ENCODE measurements at regions not wholly inside any gene's neighbourhood (a gene's known extent, or its start where the extent isn't known, plus 50 kb on each side); places are given as distances from the start of the nearest gene placed in this dataset.
"Not testable (repeated sequence)": the region's sequence is repeated elsewhere in the genome, so short reads cannot be mapped to it uniquely, and the experiment has no call there.

- no peak for DNase-seq (ENCODE audit: low spot score)
- H3K27me3 Mint-ChIP-seq (ENCODE audit: low read depth) = no peaks in the 10 kb centered on the region
- no peak overlapping the region for H3K27ac Mint-ChIP-seq
- no peaks in the 10 kb centered on the region for H3K4me1 Mint-ChIP-seq (ENCODE audit: low read depth)
- no peaks in the 10 kb centered on the region for H3K9me3 Mint-ChIP-seq
- no peaks in the 10 kb centered on the region for H3K36me3 Mint-ChIP-seq (ENCODE audit: low read depth)
- no peak overlapping the region for H3K4me3 Mint-ChIP-seq
Measured at GRCh38 chr12:24537083-24537860, 411.6 kb downstream of the BCAT1 start.

GRCh38 chr12:24535334-24536069 lies 413.4 kb downstream of the BCAT1 start:
- Mint-ChIP-seq H3K4me1 (ENCODE audit: low read depth) (no peaks in the 10 kb centered on the region), H3K27me3 (ENCODE audit: low read depth) (no peaks in the 10 kb centered on the region), H3K36me3 (ENCODE audit: low read depth) (no peaks in the 10 kb centered on the region), H3K27ac (no peak overlapping the region), H3K9me3 (no peaks in the 10 kb centered on the region), H3K4me3 (no peak overlapping the region)
- no peak for DNase-seq (ENCODE audit: low spot score)

GRCh38 chr12:24534622-24535021 lies 414.3 kb downstream of the BCAT1 start:
- DNase-seq (ENCODE audit: low spot score) = no peak
- no peaks in the 10 kb centered on the region for H3K4me1 Mint-ChIP-seq (ENCODE audit: low read depth)
- no peaks in the 10 kb centered on the region for H3K27me3 Mint-ChIP-seq (ENCODE audit: low read depth)
- no peaks in the 10 kb centered on the region for H3K36me3 Mint-ChIP-seq (ENCODE audit: low read depth)
- H3K4me3 Mint-ChIP-seq = no peak overlapping the region
- no peak overlapping the region for H3K27ac Mint-ChIP-seq
- no peaks in the 10 kb centered on the region for H3K9me3 Mint-ChIP-seq

- no peaks in the 10 kb centered on the region for H3K36me3 Mint-ChIP-seq (ENCODE audit: low read depth)
- no peaks in the 10 kb centered on the region for H3K4me1 Mint-ChIP-seq (ENCODE audit: low read depth)
- H3K4me3 Mint-ChIP-seq = no peak overlapping the region
- DNase-seq (ENCODE audit: low spot score) = no peak
- no peaks in the 10 kb centered on the region for H3K9me3 Mint-ChIP-seq
- no peaks in the 10 kb centered on the region for H3K27me3 Mint-ChIP-seq (ENCODE audit: low read depth)
- no peak overlapping the region for H3K27ac Mint-ChIP-seq
Measured at GRCh38 chr12:24533716-24534352, 415.1 kb downstream of the BCAT1 start.

- no peaks in the 10 kb centered on the region for H3K4me1 Mint-ChIP-seq (ENCODE audit: low read depth)
- no peak for DNase-seq (ENCODE audit: low spot score)
- H3K36me3 Mint-ChIP-seq (ENCODE audit: low read depth) = no peaks in the 10 kb centered on the region
- no peaks in the 10 kb centered on the region for H3K27me3 Mint-ChIP-seq (ENCODE audit: low read depth)
- no peaks in the 10 kb centered on the region for H3K9me3 Mint-ChIP-seq
- H3K4me3 Mint-ChIP-seq = no peak overlapping the region
- H3K27ac Mint-ChIP-seq = no peak overlapping the region
Measured at GRCh38 chr12:24530689-24531088, 418.2 kb downstream of the BCAT1 start.

- Mint-ChIP-seq H3K4me3 (no peak overlapping the region), H3K4me1 (ENCODE audit: low read depth) (no peaks in the 10 kb centered on the region), H3K9me3 (no peaks in the 10 kb centered on the region), H3K36me3 (ENCODE audit: low read depth) (no peaks in the 10 kb centered on the region), H3K27me3 (ENCODE audit: low read depth) (no peaks in the 10 kb centered on the region), H3K27ac (no peak overlapping the region)
- no peak for DNase-seq (ENCODE audit: low spot score)
Measured at GRCh38 chr12:24527102-24527501, 421.8 kb downstream of the BCAT1 start.

GRCh38 chr12:24522736-24523135 lies 426.2 kb downstream of the BCAT1 start:
- Mint-ChIP-seq H3K27me3 (ENCODE audit: low read depth) (no peaks in the 10 kb centered on the region), H3K27ac (no peak overlapping the region), H3K4me3 (no peak overlapping the region), H3K36me3 (ENCODE audit: low read depth) (no peaks in the 10 kb centered on the region), H3K9me3 (peaks cover 30% of the 10 kb centered on the region), H3K4me1 (ENCODE audit: low read depth) (no peaks in the 10 kb centered on the region)
- DNase-seq (ENCODE audit: low spot score) = no peak

- Mint-ChIP-seq H3K36me3 (ENCODE audit: low read depth) (no peaks in the 10 kb centered on the region), H3K27me3 (ENCODE audit: low read depth) (no peaks in the 10 kb centered on the region), H3K4me1 (ENCODE audit: low read depth) (no peaks in the 10 kb centered on the region)
Measured at GRCh38 chr12:24519759-24520158, 429.1 kb downstream of the BCAT1 start.

GRCh38 chr12:24517000-24517399 lies 431.9 kb downstream of the BCAT1 start:
- Mint-ChIP-seq H3K36me3 (ENCODE audit: low read depth) (no peaks in the 10 kb centered on the region), H3K4me1 (ENCODE audit: low read depth) (no peaks in the 10 kb centered on the region), H3K4me3 (no peak overlapping the region), H3K27ac (no peak overlapping the region), H3K9me3 (peaks cover 34% of the 10 kb centered on the region), H3K27me3 (ENCODE audit: low read depth) (no peaks in the 10 kb centered on the region)
- DNase-seq (ENCODE audit: low spot score) = no peak

More at GRCh38 chr12:24519759-24520158, 429.1 kb downstream of the BCAT1 start:
- Mint-ChIP-seq H3K4me3 (no peak overlapping the region), H3K9me3 (peaks cover 30% of the 10 kb centered on the region), H3K27ac (no peak overlapping the region)
- no peak for DNase-seq (ENCODE audit: low spot score)

- Mint-ChIP-seq H3K36me3 (ENCODE audit: low read depth) (no peaks in the 10 kb centered on the region), H3K9me3 (peaks cover 4% of the 10 kb centered on the region), H3K4me1 (ENCODE audit: low read depth) (no peaks in the 10 kb centered on the region), H3K27ac (no peak overlapping the region), H3K27me3 (ENCODE audit: low read depth) (no peaks in the 10 kb centered on the region), H3K4me3 (no peak overlapping the region)
- DNase-seq (ENCODE audit: low spot score) = no peak
Measured at GRCh38 chr12:24510581-24511125, 438.2 kb downstream of the BCAT1 start.

GRCh38 chr12:24507827-24508226 lies 441.1 kb downstream of the BCAT1 start:
- no peak for DNase-seq (ENCODE audit: low spot score)
- H3K36me3 Mint-ChIP-seq (ENCODE audit: low read depth) = no peaks in the 10 kb centered on the region
- H3K27ac Mint-ChIP-seq = no peak overlapping the region
- H3K4me1 Mint-ChIP-seq (ENCODE audit: low read depth) = no peaks in the 10 kb centered on the region
- no peaks in the 10 kb centered on the region for H3K27me3 Mint-ChIP-seq (ENCODE audit: low read depth)
- H3K4me3 Mint-ChIP-seq = no peak overlapping the region
- H3K9me3 Mint-ChIP-seq = peaks cover 8% of the 10 kb centered on the region

- Mint-ChIP-seq H3K27me3 (ENCODE audit: low read depth) (no peaks in the 10 kb centered on the region), H3K4me1 (ENCODE audit: low read depth) (no peaks in the 10 kb centered on the region), H3K9me3 (peaks cover 4% of the 10 kb centered on the region), H3K36me3 (ENCODE audit: low read depth) (no peaks in the 10 kb centered on the region), H3K4me3 (no peak overlapping the region), H3K27ac (no peak overlapping the region)
- no peak for DNase-seq (ENCODE audit: low spot score)
Measured at GRCh38 chr12:24505366-24506015, 443.4 kb downstream of the BCAT1 start.

GRCh38 chr12:24503477-24503876 lies 445.4 kb downstream of the BCAT1 start:
- not testable (repeated sequence) for H3K27ac Mint-ChIP-seq, H3K4me3 Mint-ChIP-seq

GRCh38 chr12:24500831-24501230 lies 448.1 kb downstream of the BCAT1 start:
- DNase-seq (ENCODE audit: low spot score) = no peak
- no peak overlapping the region for H3K27ac Mint-ChIP-seq
- no peak overlapping the region for H3K4me3 Mint-ChIP-seq
- H3K27me3 Mint-ChIP-seq (ENCODE audit: low read depth) = no peaks in the 10 kb centered on the region
- peaks cover 4% of the 10 kb centered on the region for H3K9me3 Mint-ChIP-seq
- no peaks in the 10 kb centered on the region for H3K4me1 Mint-ChIP-seq (ENCODE audit: low read depth)
- no peaks in the 10 kb centered on the region for H3K36me3 Mint-ChIP-seq (ENCODE audit: low read depth)

More at GRCh38 chr12:24503477-24503876, 445.4 kb downstream of the BCAT1 start:
- H3K9me3 Mint-ChIP-seq; H3K36me3 Mint-ChIP-seq (ENCODE audit: low read depth); H3K27me3 Mint-ChIP-seq (ENCODE audit: low read depth); H3K4me1 Mint-ChIP-seq (ENCODE audit: low read depth); DNase-seq (ENCODE audit: low spot score): not testable (repeated sequence)
